Esophagus muscularis mucosa (tissue), 3 donors: ENCODE measurements at regions not wholly inside any gene's neighbourhood (a gene's known extent, or its start where the extent isn't known, plus 50 kb on each side); places are given as distances from the start of the nearest gene placed in this dataset.

Experiments used
- CTCF ChIP-seq, 3 experiments: fragments of 200-600 bp in 2 of 3; fragments of 450-650 bp in 1 of 3; sonication (generic) in 2 of 3; IDR thresholded peaks; one replicate each; pipeline ENCODE4 v1.5.1; 2017 to 2019; ENCODE audit warnings: antibody characterized with exemption in 3 of 3, mild to moderate bottlenecking in 2 of 3, moderate library complexity in 1 of 3
- POLR2A ChIP-seq: fragments of 450-650 bp; IDR thresholded peaks from one replicate; pipeline ENCODE4 v1.6.1; 2017; ENCODE audit warnings: antibody characterized with exemption, moderate library complexity, mild to moderate bottlenecking, low read depth

- TF ChIP-seq CTCF (IDR thresholded peaks at IDR 0.05) (no peak), POLR2A (no peak)
Measured at GRCh38 chr2:146433116-146433875, 1411.5 kb upstream of the ACVR2A start.
